CD8-positive, alpha-beta memory T cell (primary cell): ENCODE measurements at regions not wholly inside any gene's neighbourhood (a gene's known extent, or its start where the extent isn't known, plus 50 kb on each side); places are given as distances from the start of the nearest gene placed in this dataset.

Source experiments
- CTCF ChIA-PET: fragments of 350-600 bp; sonication (Branson Sonifier 250); formaldehyde crosslinking; loops from one replicate; lab custom pipeline; 2021; ENCODE audit warnings: antibody characterized with exemption; lab: Charles Lee
- POLR2A ChIA-PET: fragments of 350-600 bp; sonication (Branson Sonifier 250); formaldehyde crosslinking; loops from one replicate; lab custom pipeline; 2021; ENCODE audit warnings: antibody characterized with exemption; lab: Charles Lee
- DNase-seq, 5 donors: peaks; one replicate each; pipeline versions ENCODE4 v3.0.0 to v3.0.0-alpha.2; 2020 to 2022; ENCODE audit warnings: mixed read lengths in 1 of 5
- H3K27ac ChIP-seq: one replicate; pipeline ENCODE4 v1.7.0; 2013; ENCODE audit warnings: low read depth, mild to moderate bottlenecking, low read length, moderate library complexity
- H3K27me3 ChIP-seq: 2 replicates; pipeline ENCODE4 v1.7.0; 2013; ENCODE audit warnings: low read length, mild to moderate bottlenecking; ENCODE audit not compliant: insufficient read depth, poor library complexity, severe bottlenecking
- H3K36me3 ChIP-seq: 2 replicates; pipeline ENCODE4 v1.7.0; 2013; ENCODE audit warnings: mild to moderate bottlenecking, low read length, moderate library complexity; ENCODE audit not compliant: insufficient read depth
- H3K4me1 ChIP-seq: 2 replicates; pipeline ENCODE4 v1.7.0; 2013; ENCODE audit warnings: mild to moderate bottlenecking, low read length, moderate library complexity; ENCODE audit not compliant: insufficient read depth
- H3K4me3 ChIP-seq: 2 replicates; pipeline ENCODE4 v1.7.0; 2013; ENCODE audit warnings: mild to moderate bottlenecking, low read length
- H3K9me3 ChIP-seq: 2 replicates; pipeline ENCODE4 v1.7.0; 2013; ENCODE audit warnings: mild to moderate bottlenecking, low read length
- H3K27ac Mint-ChIP-seq, 8 donors: one replicate each; pipeline ENCODE4 v1.8.0; 2020 to 2021; ENCODE audit warnings: mixed read lengths in 8 of 8, mild to moderate bottlenecking in 6 of 8, inconsistent platforms in 3 of 8, moderate library complexity in 3 of 8
- H3K27me3 Mint-ChIP-seq, 2 donors: one replicate each; pipeline ENCODE4 v1.8.0; 2020 to 2021; ENCODE audit warnings: mixed read lengths in 2 of 2, mild to moderate bottlenecking in 1 of 2, moderate library complexity in 1 of 2
- H3K36me3 Mint-ChIP-seq, 3 donors: one replicate each; pipeline ENCODE4 v1.8.0; 2020 to 2021; ENCODE audit warnings: mixed read lengths in 3 of 3, inconsistent platforms in 1 of 3, mild to moderate bottlenecking in 1 of 3
- H3K4me1 Mint-ChIP-seq, 3 donors: one replicate each; pipeline ENCODE4 v1.8.0; 2020 to 2021; ENCODE audit warnings: mixed read lengths in 3 of 3, inconsistent platforms in 1 of 3, mild to moderate bottlenecking in 1 of 3
- H3K4me3 Mint-ChIP-seq, 7 donors: one replicate each; pipeline ENCODE4 v1.8.0; 2020 to 2021; ENCODE audit warnings: mixed read lengths in 7 of 7, mild to moderate bottlenecking in 6 of 7, moderate library complexity in 4 of 7, inconsistent platforms in 2 of 7
- H3K9me3 Mint-ChIP-seq, 5 donors: one replicate each; pipeline ENCODE4 v1.8.0; 2020 to 2022; ENCODE audit warnings: mixed read lengths in 5 of 5, mild to moderate bottlenecking in 3 of 5, moderate library complexity in 2 of 5, inconsistent platforms in 1 of 5

- Mint-ChIP-seq H3K27ac (no peak overlapping the region), H3K4me3 (no peak overlapping the region), H3K27me3 (no peaks in the 10 kb centered on the region), H3K4me1 (no peaks in the 10 kb centered on the region), H3K36me3 (no peaks in the 10 kb centered on the region), H3K9me3 (no peaks in the 10 kb centered on the region)
- POLR2A ChIA-PET = no interaction called here
- no peak overlapping the region for H3K4me3 ChIP-seq
- no peaks in the 10 kb centered on the region for H3K36me3 ChIP-seq
- CTCF ChIA-PET = no interaction called here
- no peaks in the 10 kb centered on the region for H3K9me3 ChIP-seq
- no peaks in the 10 kb centered on the region for H3K4me1 ChIP-seq
- no peak overlapping the region for H3K27ac ChIP-seq
- DNase-seq = no peak
- no peaks in the 10 kb centered on the region for H3K27me3 ChIP-seq
Observed at GRCh38 chr4:81631958-81632441, 160.3 kb upstream of the RASGEF1B start.

GRCh38 chr4:81629366-81629765, 157.7 kb upstream of the RASGEF1B start:
- no peaks in the 10 kb centered on the region for H3K27me3 Mint-ChIP-seq
- no peak overlapping the region for H3K4me3 Mint-ChIP-seq
- no peaks in the 10 kb centered on the region for H3K9me3 Mint-ChIP-seq
- Histone ChIP-seq H3K27me3 (no peaks in the 10 kb centered on the region), H3K4me1 (no peaks in the 10 kb centered on the region), H3K36me3 (no peaks in the 10 kb centered on the region), H3K9me3 (no peaks in the 10 kb centered on the region), H3K4me3 (no peak overlapping the region), H3K27ac (no peak overlapping the region)
- ChIA-PET CTCF (no interaction called here), POLR2A (no interaction called here)
- H3K36me3 Mint-ChIP-seq = no peaks in the 10 kb centered on the region
- DNase-seq = no peak
- H3K27ac Mint-ChIP-seq = no peak overlapping the region
- no peaks in the 10 kb centered on the region for H3K4me1 Mint-ChIP-seq

GRCh38 chr4:81628489-81628888, 156.8 kb upstream of the RASGEF1B start:
- Mint-ChIP-seq H3K27ac (no peak overlapping the region), H3K9me3 (no peaks in the 10 kb centered on the region), H3K27me3 (no peaks in the 10 kb centered on the region), H3K36me3 (no peaks in the 10 kb centered on the region), H3K4me1 (no peaks in the 10 kb centered on the region), H3K4me3 (no peak overlapping the region)
- H3K4me1 ChIP-seq = no peaks in the 10 kb centered on the region
- CTCF ChIA-PET = no interaction called here
- no peaks in the 10 kb centered on the region for H3K36me3 ChIP-seq
- H3K9me3 ChIP-seq = no peaks in the 10 kb centered on the region
- no peaks in the 10 kb centered on the region for H3K27me3 ChIP-seq
- POLR2A ChIA-PET = no interaction called here
- no peak overlapping the region for H3K4me3 ChIP-seq
- no peak for DNase-seq
- H3K27ac ChIP-seq = no peak overlapping the region

GRCh38 chr4:81627590-81627989, 155.9 kb upstream of the RASGEF1B start:
- Mint-ChIP-seq H3K9me3 (no peaks in the 10 kb centered on the region), H3K27me3 (no peaks in the 10 kb centered on the region), H3K4me3 (no peak overlapping the region), H3K4me1 (no peaks in the 10 kb centered on the region), H3K27ac (no peak overlapping the region), H3K36me3 (no peaks in the 10 kb centered on the region)
- no peaks in the 10 kb centered on the region for H3K27me3 ChIP-seq
- CTCF ChIA-PET = no interaction called here
- no peak for DNase-seq
- POLR2A ChIA-PET = no interaction called here
- H3K4me1 ChIP-seq = no peaks in the 10 kb centered on the region
- no peaks in the 10 kb centered on the region for H3K9me3 ChIP-seq
- H3K4me3 ChIP-seq = no peak overlapping the region
- H3K27ac ChIP-seq = no peak overlapping the region
- H3K36me3 ChIP-seq = no peaks in the 10 kb centered on the region

GRCh38 chr4:81626851-81627250, 155.1 kb upstream of the RASGEF1B start:
- no peak overlapping the region for H3K27ac Mint-ChIP-seq
- Histone ChIP-seq H3K27ac (no peak overlapping the region), H3K9me3 (no peaks in the 10 kb centered on the region), H3K4me3 (no peak overlapping the region), H3K27me3 (no peaks in the 10 kb centered on the region), H3K36me3 (no peaks in the 10 kb centered on the region), H3K4me1 (no peaks in the 10 kb centered on the region)
- ChIA-PET CTCF (no interaction called here), POLR2A (no interaction called here)
- H3K27me3 Mint-ChIP-seq = no peaks in the 10 kb centered on the region
- DNase-seq = no peak
- H3K4me1 Mint-ChIP-seq = no peaks in the 10 kb centered on the region
- H3K36me3 Mint-ChIP-seq = no peaks in the 10 kb centered on the region
- H3K9me3 Mint-ChIP-seq = no peaks in the 10 kb centered on the region
- H3K4me3 Mint-ChIP-seq = no peak overlapping the region

- H3K4me1 Mint-ChIP-seq = no peaks in the 10 kb centered on the region
- H3K9me3 Mint-ChIP-seq = no peaks in the 10 kb centered on the region
- H3K4me3 Mint-ChIP-seq = no peak overlapping the region
- H3K9me3 ChIP-seq = no peaks in the 10 kb centered on the region
- no peaks in the 10 kb centered on the region for H3K36me3 Mint-ChIP-seq
- ChIA-PET CTCF (no interaction called here), POLR2A (no interaction called here)
- H3K27me3 ChIP-seq = no peaks in the 10 kb centered on the region
- no peaks in the 10 kb centered on the region for H3K27me3 Mint-ChIP-seq
- DNase-seq = no peak
- H3K4me1 ChIP-seq = no peaks in the 10 kb centered on the region
- no peak overlapping the region for H3K4me3 ChIP-seq
- no peak overlapping the region for H3K27ac ChIP-seq
- peak overlapping the region in 1 of 8 donors; percentile 12 for H3K27ac Mint-ChIP-seq
- H3K36me3 ChIP-seq = no peaks in the 10 kb centered on the region
Observed at GRCh38 chr4:81625422-81626417, 154.0 kb upstream of the RASGEF1B start.

GRCh38 chr4:81623434-81623833, 151.7 kb upstream of the RASGEF1B start:
- H3K27ac Mint-ChIP-seq = no peak overlapping the region
- Histone ChIP-seq H3K4me3 (no peak overlapping the region), H3K27me3 (no peaks in the 10 kb centered on the region), H3K27ac (no peak overlapping the region), H3K9me3 (no peaks in the 10 kb centered on the region), H3K4me1 (no peaks in the 10 kb centered on the region), H3K36me3 (no peaks in the 10 kb centered on the region)
- CTCF ChIA-PET = no interaction called here
- no peak overlapping the region for H3K4me3 Mint-ChIP-seq
- no peaks in the 10 kb centered on the region for H3K36me3 Mint-ChIP-seq
- no peaks in the 10 kb centered on the region for H3K4me1 Mint-ChIP-seq
- H3K9me3 Mint-ChIP-seq = no peaks in the 10 kb centered on the region
- H3K27me3 Mint-ChIP-seq = no peaks in the 10 kb centered on the region
- DNase-seq = no peak
- POLR2A ChIA-PET = no interaction called here

- no peaks in the 10 kb centered on the region for H3K36me3 ChIP-seq
- H3K4me1 Mint-ChIP-seq = no peaks in the 10 kb centered on the region
- H3K9me3 Mint-ChIP-seq = no peaks in the 10 kb centered on the region
- no peaks in the 10 kb centered on the region for H3K27me3 ChIP-seq
- no peak overlapping the region for H3K27ac ChIP-seq
- no peak overlapping the region for H3K27ac Mint-ChIP-seq
- ChIA-PET POLR2A (no interaction called here), CTCF (interaction anchor here (1.0 kb wide), 1 partner anchor 150 kb away, joined by 3 read pairs; the partner anchor contains the start of gene RASGEF1B)
- no peaks in the 10 kb centered on the region for H3K36me3 Mint-ChIP-seq
- no peaks in the 10 kb centered on the region for H3K27me3 Mint-ChIP-seq
- H3K9me3 ChIP-seq = no peaks in the 10 kb centered on the region
- no peak for DNase-seq
- H3K4me3 Mint-ChIP-seq = no peak overlapping the region
- no peaks in the 10 kb centered on the region for H3K4me1 ChIP-seq
- H3K4me3 ChIP-seq = no peak overlapping the region
Observed at GRCh38 chr4:81622474-81623184, 150.9 kb upstream of the RASGEF1B start.
